ENCODE measurements at regions not wholly inside any gene's neighbourhood (a gene's known extent, or its start where the extent isn't known, plus 50 kb on each side); places are given as distances from the start of the nearest gene placed in this dataset.

DNA sequence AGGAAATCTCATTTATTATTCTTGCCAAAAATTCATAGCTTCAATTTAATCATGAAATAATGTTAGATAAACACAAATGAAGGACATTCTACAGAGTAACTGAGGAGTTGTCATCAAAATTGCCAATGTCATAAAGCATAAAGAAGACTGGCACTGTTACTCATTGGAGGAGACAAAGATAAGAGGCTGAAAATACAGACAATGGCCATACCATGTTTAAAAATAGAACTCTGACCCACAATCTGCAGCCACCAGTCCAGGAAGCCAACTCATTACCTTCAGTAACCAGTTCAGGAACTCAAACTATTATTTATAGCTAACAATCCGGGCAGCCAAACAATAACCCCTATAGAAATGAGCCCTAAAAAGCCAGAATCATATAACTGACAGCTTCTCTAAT is 795.6 kb downstream of the TENT5A start:
- TF ChIP-seq, protein P1, sequence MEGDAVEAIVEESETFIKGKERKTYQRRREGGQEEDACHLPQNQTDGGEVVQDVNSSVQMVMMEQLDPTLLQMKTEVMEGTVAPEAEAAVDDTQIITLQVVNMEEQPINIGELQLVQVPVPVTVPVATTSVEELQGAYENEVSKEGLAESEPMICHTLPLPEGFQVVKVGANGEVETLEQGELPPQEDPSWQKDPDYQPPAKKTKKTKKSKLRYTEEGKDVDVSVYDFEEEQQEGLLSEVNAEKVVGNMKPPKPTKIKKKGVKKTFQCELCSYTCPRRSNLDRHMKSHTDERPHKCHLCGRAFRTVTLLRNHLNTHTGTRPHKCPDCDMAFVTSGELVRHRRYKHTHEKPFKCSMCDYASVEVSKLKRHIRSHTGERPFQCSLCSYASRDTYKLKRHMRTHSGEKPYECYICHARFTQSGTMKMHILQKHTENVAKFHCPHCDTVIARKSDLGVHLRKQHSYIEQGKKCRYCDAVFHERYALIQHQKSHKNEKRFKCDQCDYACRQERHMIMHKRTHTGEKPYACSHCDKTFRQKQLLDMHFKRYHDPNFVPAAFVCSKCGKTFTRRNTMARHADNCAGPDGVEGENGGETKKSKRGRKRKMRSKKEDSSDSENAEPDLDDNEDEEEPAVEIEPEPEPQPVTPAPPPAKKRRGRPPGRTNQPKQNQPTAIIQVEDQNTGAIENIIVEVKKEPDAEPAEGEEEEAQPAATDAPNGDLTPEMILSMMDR (IDR thresholded peaks at IDR 0.05), result no peak

DNA sequence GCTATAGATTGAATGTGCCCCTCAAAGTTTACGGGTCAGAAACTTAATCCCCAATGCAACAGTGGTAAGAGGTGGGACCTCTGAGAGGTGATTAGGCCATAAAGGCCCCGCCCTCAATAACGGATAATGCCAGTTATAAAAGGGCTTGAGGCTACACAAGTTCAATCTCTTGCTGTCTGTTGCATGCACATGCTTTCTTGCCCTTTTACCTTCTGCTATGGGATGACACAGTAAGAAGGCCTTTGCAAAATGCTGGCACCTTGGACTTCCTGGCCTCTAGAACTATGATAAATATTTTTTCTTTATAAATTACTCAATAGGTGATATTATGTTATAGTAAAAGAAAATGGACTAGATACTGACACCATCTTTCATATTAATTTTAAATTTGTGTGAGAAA is 806.1 kb downstream of the TENT5A start:
- TF ChIP-seq, protein P1 (IDR thresholded peaks at IDR 0.05), result no peak

DNA sequence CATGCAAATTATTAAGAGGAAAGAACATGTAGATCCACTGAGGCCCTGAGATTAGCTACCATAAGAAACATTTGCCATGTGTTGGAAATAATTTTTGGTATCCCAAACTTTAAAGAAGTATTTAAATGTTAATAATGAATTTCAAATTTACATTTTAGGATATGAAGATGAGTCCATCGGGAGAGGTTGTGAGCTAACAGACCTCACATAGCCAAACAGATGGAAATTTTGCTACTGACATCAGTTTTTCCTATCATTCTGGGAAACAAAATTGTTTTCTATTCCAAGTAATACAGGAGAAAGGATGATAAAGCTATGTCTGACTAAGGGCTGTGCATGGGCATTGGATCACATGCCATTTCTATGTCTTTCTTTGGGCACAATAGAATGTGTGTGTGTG is 809.6 kb downstream of the TENT5A start:
- TF ChIP-seq, protein P1 (IDR thresholded peaks at IDR 0.05), result no peak

DNA sequence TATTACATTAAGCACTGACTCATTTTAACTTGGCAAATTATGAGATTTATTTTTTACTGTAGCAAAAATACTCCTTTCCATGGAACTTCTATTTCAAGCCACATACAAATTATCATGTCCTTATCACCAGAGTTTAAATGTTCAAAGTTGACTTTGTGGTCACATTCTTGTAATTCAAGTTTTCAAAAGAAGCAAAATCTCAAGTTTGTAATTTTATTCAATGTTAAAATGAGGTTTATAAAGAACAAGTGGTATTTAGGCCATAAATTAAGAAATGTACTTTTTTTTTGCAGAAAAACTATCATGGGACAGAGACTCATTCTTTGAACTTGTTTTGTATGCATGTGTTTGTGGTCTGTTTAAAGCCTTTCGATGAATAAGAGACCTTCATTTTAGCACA is 811.5 kb downstream of the TENT5A start:
- TF ChIP-seq, protein P1 (IDR thresholded peaks at IDR 0.05), result no peak

DNA sequence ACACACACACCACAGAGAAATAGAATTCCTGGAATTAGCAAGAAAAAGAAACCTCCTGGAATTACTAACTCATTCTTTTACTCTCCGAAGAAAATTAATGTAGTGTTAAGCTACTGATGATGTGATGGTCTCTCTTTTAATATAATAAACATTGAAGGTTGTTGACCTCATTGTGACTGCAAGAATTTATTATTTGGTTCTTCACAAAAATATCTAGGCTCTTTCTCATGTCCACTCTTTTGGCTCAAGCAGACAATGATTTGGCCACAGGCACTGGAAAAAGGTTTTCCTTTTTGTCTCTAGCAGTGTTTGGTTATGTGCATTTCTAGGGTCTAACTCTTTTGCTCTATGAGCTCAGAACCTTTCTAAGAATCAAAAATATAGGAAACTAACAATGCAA is 811.9 kb downstream of the TENT5A start:
- TF ChIP-seq, protein P1 (IDR thresholded peaks at IDR 0.05), result no peak

DNA sequence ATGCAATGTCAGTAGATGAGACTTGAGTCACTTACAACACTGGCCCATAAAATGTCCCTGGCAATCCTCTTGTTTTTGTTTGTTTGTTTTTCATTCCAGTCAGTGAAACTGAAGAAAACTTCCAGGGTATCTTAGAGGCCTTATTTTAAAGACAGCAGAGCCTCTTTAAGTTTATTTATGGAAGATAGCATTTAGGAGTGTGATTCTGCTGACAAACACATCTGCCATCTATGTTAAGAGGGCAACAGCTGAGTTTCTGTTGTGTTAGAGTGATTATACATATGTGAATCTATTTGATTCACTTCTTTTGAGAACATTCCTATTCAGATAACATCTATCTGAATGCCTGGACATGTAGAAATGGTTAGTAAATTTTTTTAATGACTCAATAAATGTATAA is 812.6 kb downstream of the TENT5A start:
- TF ChIP-seq, protein P1 (IDR thresholded peaks at IDR 0.05), result no peak

DNA sequence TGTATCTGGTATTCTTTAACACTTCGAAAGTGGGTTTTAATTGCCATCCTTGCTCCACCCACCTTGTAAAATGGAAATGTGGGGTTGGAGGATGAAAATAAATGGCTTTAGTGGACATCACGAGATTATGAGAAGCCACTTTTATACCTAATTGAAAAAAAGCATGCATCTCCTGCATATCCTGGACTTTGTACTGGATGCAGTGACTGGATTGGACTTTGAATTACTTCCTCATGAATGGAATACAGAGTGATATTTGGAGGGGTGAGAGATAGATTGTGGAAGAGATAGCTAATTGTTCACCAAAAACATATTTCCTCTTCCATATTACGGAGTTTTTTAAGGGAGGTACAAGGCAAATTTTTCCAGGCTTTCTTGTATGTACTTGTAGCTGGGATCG is 813.0 kb downstream of the TENT5A start:
- TF ChIP-seq, protein P1 (IDR thresholded peaks at IDR 0.05), result no peak

DNA sequence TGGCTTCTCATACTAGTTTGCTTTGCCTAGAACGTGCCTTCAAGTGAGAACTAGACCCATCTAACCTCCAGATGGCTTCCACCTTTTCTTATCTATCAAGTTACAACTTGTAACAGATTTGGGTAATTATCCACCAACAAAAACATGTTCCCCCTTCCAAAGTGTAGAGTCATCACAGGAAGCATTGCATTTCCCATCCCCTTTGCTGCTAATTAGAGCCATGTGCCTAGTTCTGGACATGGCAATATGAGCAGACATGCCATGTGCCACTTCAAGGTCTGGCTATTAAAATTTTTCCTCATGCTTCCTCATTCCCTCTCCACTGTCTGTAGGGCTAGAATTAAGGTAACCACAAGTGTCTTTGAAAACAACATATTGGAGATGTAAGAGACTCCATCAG is 814.4 kb downstream of the TENT5A start:
- TF ChIP-seq, protein P1 (IDR thresholded peaks at IDR 0.05), result no peak
